ENCODE measurements at regions not wholly inside any gene's neighbourhood (a gene's known extent, or its start where the extent isn't known, plus 50 kb on each side); places are given as distances from the start of the nearest gene placed in this dataset.

DNA sequence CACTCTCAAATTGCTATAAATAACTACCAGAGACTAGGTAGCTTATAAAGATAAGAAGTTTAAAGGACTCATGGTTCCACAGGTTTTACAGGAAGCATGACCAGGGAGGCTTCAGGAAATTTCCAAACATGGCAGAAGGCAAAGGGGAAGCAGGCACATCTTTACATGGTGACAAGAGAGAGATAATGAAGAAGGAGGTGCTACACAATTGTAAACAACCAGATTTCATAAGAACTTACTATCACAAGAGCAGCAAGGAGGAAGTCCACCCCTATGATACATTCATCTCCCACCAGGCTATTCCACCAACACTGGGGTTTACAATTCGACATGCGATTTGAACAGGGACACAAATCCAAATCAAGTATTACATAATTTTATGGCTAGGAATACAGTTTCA, 257.7 kb downstream of the BTG1 start:
- TF ChIP-seq, protein P1, sequence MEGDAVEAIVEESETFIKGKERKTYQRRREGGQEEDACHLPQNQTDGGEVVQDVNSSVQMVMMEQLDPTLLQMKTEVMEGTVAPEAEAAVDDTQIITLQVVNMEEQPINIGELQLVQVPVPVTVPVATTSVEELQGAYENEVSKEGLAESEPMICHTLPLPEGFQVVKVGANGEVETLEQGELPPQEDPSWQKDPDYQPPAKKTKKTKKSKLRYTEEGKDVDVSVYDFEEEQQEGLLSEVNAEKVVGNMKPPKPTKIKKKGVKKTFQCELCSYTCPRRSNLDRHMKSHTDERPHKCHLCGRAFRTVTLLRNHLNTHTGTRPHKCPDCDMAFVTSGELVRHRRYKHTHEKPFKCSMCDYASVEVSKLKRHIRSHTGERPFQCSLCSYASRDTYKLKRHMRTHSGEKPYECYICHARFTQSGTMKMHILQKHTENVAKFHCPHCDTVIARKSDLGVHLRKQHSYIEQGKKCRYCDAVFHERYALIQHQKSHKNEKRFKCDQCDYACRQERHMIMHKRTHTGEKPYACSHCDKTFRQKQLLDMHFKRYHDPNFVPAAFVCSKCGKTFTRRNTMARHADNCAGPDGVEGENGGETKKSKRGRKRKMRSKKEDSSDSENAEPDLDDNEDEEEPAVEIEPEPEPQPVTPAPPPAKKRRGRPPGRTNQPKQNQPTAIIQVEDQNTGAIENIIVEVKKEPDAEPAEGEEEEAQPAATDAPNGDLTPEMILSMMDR (IDR thresholded peaks at IDR 0.05): no peak
- no peak for TF ChIP-seq EP300 (IDR thresholded peaks at IDR 0.05)
